Vagina (tissue), 1 donor: ENCODE measurements at regions not wholly inside any gene's neighbourhood (a gene's known extent, or its start where the extent isn't known, plus 50 kb on each side); places are given as distances from the start of the nearest gene placed in this dataset. TPM values are rescaled to one million over a fixed set of nuclear protein-coding genes. Genes with fewer than 3 reads are reported as not detected.

ENCODE experiments used
- small RNA-seq: library from RNA; depleted of rRNA; stranded (forward); fragments of <200 nt; gene quantifications from one replicate; pipeline ENCODE3, GENCODE V24; 2016

Small RNA genes in the stretch of these regions (small RNA-seq; reads per million reads assigned to genes)
- gene RPS27P20, result not detected
